MM.1S (cell line): ENCODE measurements at regions not wholly inside any gene's neighbourhood (a gene's known extent, or its start where the extent isn't known, plus 50 kb on each side); places are given as distances from the start of the nearest gene placed in this dataset.
A peak's percentile ranks its signal among the peaks of the same experiment; 100 is the strongest.
"Not testable (repeated sequence)": the region's sequence is repeated elsewhere in the genome, so short reads cannot be mapped to it uniquely, and the experiment has no call there.

Experiments used
- CTCF ChIP-seq: fragments of 300-600 bp; sonication (generic); IDR thresholded peaks from 2 replicates; pipeline ENCODE4 v1.5.1; 2016; ENCODE audit warnings: antibody characterized with exemption, low read length, mixed read lengths
- EZH2 ChIP-seq: fragments of 300-600 bp; sonication (generic); optimal IDR thresholded peaks from 2 replicates; pipeline ENCODE3; 2017; ENCODE audit warnings: low read depth, mild to moderate bottlenecking, antibody characterized with exemption, low read length, mixed read lengths

GRCh38 chr14:106764968-106765369 lies 1238.6 kb downstream of the TMEM121 start:
- peak; percentile 22; the same call in 1 of the 2 replicates for TF ChIP-seq CTCF
- TF ChIP-seq EZH2: not testable (repeated sequence)
